ENCODE measurements at regions not wholly inside any gene's neighbourhood (a gene's known extent, or its start where the extent isn't known, plus 50 kb on each side); places are given as distances from the start of the nearest gene placed in this dataset.

DNA sequence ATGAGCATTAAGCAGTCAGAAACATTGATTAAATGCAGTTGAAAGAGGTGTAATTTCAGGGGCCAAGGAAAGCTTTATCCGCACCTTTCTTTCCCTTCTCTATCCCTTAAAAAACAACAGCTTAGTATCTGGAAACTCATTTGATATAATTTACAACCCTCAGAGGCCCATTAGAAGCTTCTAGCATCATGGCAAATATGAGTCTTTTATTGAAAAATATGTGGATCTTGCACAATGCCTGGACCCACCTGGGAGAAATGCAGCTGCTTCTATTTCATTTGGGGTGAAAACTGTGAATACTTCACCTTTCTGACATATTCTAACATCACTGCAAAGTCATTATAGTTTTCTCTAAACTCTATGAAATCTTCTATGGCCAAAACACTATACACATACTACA, 492.2 kb upstream of the PSMD7 start:
- no peak for TF ChIP-seq CTCF (IDR thresholded peaks at IDR 0.05; ENCODE audit: poor library complexity)
- TF ChIP-seq EZH2 (IDR thresholded peaks at IDR 0.05; ENCODE audit: borderline replicate concordance), result no peak
- TF ChIP-seq EZH2phosphoT487 (IDR thresholded peaks at IDR 0.05; ENCODE audit: low read depth, severe bottlenecking, unreplicated experiment), result no peak
